HG03565 (cell line): ENCODE measurements at regions not wholly inside any gene's neighbourhood (a gene's known extent, or its start where the extent isn't known, plus 50 kb on each side); places are given as distances from the start of the nearest gene placed in this dataset.
A peak's percentile ranks its signal among the peaks of the same experiment; 100 is the strongest.
"Not testable (repeated sequence)": the region's sequence is repeated elsewhere in the genome, so short reads cannot be mapped to it uniquely, and the experiment has no call there.

Experiments
- ATAC-seq: cut with Tn5 transposase; IDR thresholded peaks from one replicate; pipeline ENCODE4 v1.9.1; 2021; ENCODE audit warnings: mild to moderate bottlenecking, moderate library complexity; ENCODE audit not compliant: unreplicated experiment

DNA sequence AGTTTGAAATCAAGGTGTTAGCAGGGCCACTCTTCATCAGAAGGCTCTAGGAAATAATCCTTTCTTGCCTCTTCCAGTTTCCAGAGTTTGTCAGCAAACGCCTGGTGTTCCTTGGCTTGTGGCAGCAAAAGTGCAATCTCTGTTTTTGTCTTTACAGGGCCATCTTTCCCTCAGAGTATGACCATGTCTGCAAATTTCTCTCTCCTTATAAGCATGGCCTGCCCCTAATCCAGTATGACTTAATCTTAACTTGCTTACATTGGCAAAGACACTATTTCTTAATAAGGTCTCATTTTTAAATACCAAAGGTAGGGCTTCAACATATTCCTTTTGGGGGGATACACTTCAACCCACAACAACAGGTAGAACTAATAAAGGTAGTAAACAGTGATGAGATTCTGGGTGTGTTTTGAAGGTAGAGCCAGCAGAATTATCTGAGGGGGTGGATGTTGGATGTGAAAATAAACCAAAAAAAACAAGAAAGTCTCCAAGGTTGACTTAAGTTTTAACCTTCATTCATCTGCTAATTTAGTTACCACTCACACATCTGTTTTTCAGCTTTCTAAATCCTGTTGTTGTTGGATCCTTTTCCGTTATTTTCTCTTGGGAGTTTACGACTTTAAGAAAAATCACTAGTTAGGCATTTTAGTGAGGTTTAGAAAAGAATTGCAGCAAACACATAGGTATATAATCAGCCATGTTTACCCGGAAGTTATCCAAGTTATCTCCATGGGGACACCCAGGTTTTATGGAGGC, 234.4 kb upstream of the FIGN start:
- no peak for ATAC-seq

- not testable (repeated sequence) for ATAC-seq
Measured at GRCh38 chr2:163964278-163964677, 228.5 kb upstream of the FIGN start.

- no peak for ATAC-seq
Measured at GRCh38 chr2:163953390-163953907, 217.6 kb upstream of the FIGN start.

DNA sequence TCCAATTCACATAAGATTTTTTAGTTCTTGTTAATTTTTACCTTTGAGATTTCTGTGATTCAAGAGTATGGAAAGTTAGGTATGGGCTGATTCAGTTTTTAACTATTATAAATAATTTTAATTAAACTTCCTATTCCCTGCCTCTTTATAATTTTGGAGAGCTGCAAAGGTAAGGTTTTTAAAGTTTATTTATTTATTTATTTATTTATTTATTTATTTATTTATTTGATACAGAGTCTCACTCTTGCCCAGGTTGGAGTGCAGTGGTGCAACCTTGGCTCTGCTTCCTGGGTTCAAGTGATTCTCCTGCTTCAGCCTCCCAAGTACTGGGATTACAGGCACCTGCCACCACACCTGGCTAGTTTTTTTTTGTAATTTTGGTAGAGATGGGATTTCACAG, 215.5 kb upstream of the FIGN start:
- no peak for ATAC-seq

DNA sequence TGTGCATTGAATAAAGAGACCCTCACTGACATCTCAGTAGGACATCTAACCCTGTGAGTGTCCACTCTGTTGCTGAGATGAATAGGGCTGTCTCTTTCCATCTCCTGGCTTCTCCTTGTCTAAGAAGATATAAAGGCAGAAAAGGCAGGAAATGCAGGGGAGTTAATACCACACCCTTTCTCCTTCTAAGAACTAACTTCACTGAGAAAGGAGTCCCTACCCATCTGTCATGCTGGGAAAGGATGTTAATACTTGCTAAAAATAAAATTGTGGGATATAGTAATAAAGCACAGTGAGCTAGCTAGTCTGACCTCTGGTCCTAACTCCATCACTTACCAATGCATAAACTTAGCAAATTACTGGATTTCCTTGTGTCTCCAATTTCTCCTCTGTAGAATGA, 213.9 kb upstream of the FIGN start:
- no peak for ATAC-seq

GRCh38 chr2:163944347-163944737, 208.5 kb upstream of the FIGN start:
- no peak for ATAC-seq

DNA sequence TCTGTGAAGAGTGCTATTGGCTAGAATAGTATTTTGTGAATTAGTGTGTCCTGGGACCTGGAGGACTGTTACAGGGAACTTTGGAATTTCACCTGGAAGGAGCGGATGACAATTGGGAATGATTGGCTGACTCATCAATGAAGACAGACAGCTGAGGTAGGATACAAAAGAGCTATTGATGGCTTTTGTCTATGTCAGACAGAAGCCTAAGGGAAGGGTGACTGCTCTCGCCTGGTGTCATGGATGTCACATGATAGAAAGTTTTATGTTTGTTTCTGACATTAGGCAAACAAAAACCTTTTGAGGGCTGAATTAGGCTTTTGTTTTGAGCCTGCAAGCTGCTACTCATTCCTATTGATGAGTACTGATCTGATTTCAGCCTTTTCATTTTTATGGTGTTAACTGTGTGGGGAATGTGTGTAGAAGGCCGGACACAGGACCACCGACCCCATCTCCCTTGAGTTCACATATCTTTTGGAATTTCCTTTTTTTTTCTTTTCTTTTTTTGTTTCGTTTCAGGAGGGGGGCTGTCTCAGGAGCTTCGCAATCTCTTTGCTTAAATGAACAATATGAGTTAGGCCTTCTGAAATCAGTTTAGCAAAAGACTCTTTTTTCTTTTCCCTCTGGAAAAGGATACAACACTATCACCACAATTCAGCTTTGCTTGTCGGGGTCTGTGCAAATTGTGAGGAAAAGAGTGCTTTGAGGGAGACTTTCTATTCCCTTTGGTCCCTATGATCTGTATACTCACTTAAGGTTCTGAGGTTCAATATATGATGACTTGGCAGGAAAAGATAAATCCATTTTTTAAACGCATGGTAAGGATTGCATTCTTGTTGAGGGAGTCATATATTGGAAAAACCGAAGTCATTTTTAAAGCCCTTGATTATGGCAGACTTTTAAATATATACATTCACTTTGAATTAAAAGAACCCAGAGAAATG, 207.9 kb upstream of the FIGN start:
- ATAC-seq: no peak

GRCh38 chr2:163934131-163934530, 198.3 kb upstream of the FIGN start:
- ATAC-seq: no peak

- no peak for ATAC-seq
Measured at GRCh38 chr2:163919717-163920116, 183.9 kb upstream of the FIGN start.

- not testable (repeated sequence) for ATAC-seq
Measured at GRCh38 chr2:163914486-163914885, 178.7 kb upstream of the FIGN start.

- ATAC-seq: not testable (repeated sequence)
Measured at GRCh38 chr2:163913532-163913944, 177.7 kb upstream of the FIGN start.

DNA sequence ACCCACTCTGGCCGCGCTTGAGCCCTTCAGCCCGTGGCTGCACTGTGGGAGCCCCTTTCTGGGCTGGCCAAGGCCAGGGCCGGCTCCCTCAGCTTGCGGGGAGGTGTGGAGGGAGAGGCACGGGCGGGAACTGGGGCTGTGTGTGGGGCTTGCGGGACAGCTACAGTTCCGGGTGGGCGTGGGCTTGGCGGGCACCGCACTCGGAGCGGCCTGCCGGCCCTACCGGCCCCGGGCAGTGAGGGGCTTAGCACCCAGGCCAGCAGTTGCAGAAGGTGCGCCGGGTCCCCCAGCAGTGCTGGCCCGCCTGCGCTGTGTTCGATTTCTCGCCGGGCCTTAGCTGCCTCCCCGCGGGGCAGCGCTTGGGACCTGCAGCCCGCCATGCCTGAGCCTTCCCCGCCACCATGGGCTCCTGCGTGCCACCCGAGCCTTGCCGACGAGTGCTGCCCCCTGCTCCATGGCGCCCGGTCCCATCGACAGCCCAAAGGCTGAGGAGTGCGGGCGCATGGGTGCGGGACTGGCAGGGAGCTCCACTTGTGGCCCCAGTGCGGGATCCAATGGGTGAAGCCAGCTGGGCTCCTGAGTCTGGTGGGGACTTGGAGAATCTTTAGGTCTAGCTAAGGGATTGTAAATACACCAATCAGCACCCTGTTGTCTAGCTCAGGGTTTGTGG, 173.7 kb upstream of the FIGN start:
- ATAC-seq: no peak

DNA sequence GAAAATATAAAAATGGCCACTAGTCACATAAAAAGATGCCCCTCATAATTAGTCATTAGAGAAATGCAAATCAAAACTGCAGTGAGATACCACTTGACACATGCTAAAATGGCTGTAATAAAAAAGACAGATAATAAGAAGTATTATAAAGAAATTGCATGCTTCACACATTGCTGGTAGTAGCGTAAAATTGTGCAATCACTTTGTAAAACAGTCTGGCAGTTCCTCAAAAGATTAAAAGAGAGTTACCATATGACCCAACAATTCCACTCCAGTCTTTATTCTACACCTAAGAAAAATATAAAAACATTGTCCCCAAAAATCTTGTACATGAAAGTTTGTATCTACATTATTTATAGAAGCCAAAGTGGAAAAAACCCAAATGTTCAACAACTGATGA, 170.6 kb upstream of the FIGN start:
- ATAC-seq: no peak

DNA sequence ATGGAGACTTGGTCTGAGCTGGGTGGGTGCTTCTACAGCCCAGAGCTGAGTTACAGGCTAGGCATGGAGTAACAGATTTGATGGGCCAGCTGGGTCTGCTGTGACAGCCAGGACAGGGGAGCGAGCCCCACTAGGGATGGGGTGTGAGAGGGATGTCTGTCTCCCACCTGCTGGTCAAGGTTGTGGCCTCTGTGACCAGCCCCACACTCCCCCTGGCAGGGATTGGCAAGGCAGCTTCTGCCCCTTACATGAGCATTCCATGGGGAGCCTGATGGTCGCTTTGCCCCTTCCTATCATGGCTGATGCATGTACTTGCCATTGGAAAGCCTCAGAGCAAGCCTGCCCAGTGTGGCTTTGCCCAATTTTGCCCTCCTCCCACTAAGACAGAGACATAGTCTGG, 162.0 kb upstream of the FIGN start:
- ATAC-seq: no peak

DNA sequence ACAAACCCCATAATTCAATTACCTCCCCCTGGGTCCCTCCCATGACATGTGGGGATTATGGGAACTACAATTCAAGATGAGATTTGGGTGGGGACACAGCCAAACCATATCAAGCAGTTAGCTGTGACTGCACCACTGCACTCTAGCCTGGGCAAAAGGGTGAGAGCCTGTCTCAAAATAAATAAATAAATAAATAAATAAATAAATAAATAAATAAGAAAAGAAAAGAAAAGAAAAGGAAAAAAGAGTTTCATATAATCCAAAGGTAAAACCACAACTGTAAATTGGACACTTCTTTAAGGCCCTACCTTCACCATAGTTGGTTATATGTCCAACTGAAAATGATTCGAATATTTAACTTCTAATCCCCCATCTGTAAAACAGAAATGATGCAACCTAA, 157.6 kb upstream of the FIGN start:
- not testable (repeated sequence) for ATAC-seq

- ATAC-seq: no peak
Measured at GRCh38 chr2:163888591-163888990, 152.8 kb upstream of the FIGN start.

DNA sequence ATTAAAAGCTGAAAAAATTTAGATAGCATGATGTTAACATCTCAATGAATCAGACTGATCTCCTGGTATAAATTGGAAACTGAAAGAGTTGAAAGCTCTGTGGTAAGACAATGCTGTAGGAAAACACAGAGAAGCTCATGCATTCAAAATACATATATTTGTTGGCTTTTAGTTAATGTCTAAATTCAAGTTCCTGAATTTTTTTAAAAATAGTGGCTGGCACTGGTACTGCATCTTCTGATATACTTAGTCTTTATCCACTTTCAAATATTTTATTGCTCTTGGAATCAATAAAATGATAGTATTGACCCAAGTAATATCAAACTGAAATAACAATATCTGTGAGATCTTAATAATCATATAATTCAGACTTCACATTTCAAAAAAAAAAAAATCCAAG, 151.4 kb upstream of the FIGN start:
- no peak for ATAC-seq

DNA sequence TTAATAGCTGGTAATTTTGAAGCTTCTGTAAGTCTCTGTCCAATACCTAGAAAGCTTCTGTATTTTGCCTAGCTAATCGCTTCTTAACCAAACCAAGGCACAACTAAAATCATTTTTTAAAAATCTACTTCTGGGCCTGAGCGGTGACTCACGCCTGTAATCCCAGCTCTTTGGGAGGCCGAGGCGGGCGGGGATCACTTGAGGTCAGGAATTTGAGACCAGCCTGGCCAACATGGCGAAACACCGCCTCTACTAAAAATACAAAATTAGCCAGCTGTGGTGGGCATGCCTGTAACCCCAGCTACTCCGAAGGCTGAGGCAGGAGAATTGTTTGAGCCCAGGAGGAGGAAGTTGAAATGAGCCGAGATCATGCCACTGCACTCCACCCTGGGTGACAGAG, 148.6 kb upstream of the FIGN start:
- ATAC-seq: no peak

DNA sequence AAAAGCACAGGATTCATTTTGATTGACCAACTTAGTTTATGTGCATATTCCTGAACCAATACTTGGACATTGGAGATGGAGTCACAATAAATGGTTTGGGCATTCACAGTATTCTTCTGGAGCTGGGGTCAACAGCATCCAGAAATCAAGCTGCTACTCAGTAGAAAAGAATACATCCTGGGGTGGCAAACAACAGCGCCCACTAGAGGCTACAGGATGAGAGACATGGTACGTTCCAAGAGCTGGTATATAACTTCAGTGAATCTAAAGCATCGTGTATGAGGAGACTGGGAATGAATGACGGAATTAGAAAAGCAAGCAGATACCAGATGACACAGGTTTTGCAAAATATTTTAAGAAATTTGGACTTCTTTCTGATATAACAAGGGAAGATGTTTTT, 142.9 kb upstream of the FIGN start:
- ATAC-seq: peak; percentile 59

GRCh38 chr2:163877316-163877715, 141.5 kb upstream of the FIGN start:
- no peak for ATAC-seq

DNA sequence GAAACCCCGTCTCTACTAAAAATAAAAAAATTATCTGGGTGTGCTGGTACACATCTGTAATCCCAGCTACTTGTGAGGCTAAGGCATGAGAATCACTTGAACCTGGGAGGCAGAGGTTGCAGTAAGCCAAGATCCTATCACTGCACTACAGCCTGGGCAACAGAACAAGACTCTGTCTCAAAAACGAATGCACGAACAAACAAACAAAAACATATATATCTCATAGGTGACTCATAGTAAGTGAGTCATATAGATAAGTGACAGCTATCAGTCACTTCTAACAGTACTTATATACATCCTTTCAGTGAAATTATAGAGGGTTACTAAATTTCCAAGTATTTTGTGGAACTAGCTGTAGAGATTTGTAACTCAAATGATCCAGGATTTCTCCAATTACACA, 127.3 kb upstream of the FIGN start:
- ATAC-seq: no peak
